NCI-H460 (cell line): ENCODE measurements at regions not wholly inside any gene's neighbourhood (a gene's known extent, or its start where the extent isn't known, plus 50 kb on each side); places are given as distances from the start of the nearest gene placed in this dataset.
"Not testable (repeated sequence)": the region's sequence is repeated elsewhere in the genome, so short reads cannot be mapped to it uniquely, and the experiment has no call there.

Source experiments
- DNase-seq: peaks from one replicate; pipeline ENCODE4 v3.0.0-alpha.2; 2016; ENCODE audit warnings: low read depth; ENCODE audit errors: extremely low read depth

- DNase-seq: not testable (repeated sequence)
These were observed 261.0 kb downstream of the ETV1 start for GRCh38 chr7:13728430-13728829.

GRCh38 chr7:13731643-13732042 lies 257.8 kb downstream of the ETV1 start:
- no peak for DNase-seq

- DNase-seq: no peak
These were observed 251.9 kb downstream of the ETV1 start for GRCh38 chr7:13737563-13737962.

GRCh38 chr7:13742126-13742525 lies 247.3 kb downstream of the ETV1 start:
- DNase-seq: no peak

GRCh38 chr7:13742811-13743210 lies 246.7 kb downstream of the ETV1 start:
- peak; percentile 71 for DNase-seq

GRCh38 chr7:13743226-13743625 lies 246.2 kb downstream of the ETV1 start:
- DNase-seq: peak; percentile 44

- no peak for DNase-seq
These were observed 243.9 kb downstream of the ETV1 start for GRCh38 chr7:13745530-13745929.

GRCh38 chr7:13748998-13749397 lies 240.5 kb downstream of the ETV1 start:
- no peak for DNase-seq

- DNase-seq: no peak
These were observed 239.8 kb downstream of the ETV1 start for GRCh38 chr7:13749636-13750035.

GRCh38 chr7:13751766-13752165 lies 237.7 kb downstream of the ETV1 start:
- DNase-seq: no peak

GRCh38 chr7:13757841-13758240 lies 231.6 kb downstream of the ETV1 start:
- DNase-seq: no peak

GRCh38 chr7:13765853-13766252 lies 223.6 kb downstream of the ETV1 start:
- not testable (repeated sequence) for DNase-seq

GRCh38 chr7:13770305-13770704 lies 219.2 kb downstream of the ETV1 start:
- DNase-seq: no peak

GRCh38 chr7:13774976-13775375 lies 214.5 kb downstream of the ETV1 start:
- no peak for DNase-seq

GRCh38 chr7:13777242-13777641 lies 212.2 kb downstream of the ETV1 start:
- DNase-seq: no peak

GRCh38 chr7:13778967-13779366 lies 210.5 kb downstream of the ETV1 start:
- DNase-seq: peak; percentile 13

- no peak for DNase-seq
These were observed 198.9 kb downstream of the ETV1 start for GRCh38 chr7:13790611-13791010.

GRCh38 chr7:13792208-13792607 lies 197.3 kb downstream of the ETV1 start:
- DNase-seq: no peak

- no peak for DNase-seq
These were observed 195.5 kb downstream of the ETV1 start for GRCh38 chr7:13793926-13794325.

GRCh38 chr7:13794581-13794980 lies 194.9 kb downstream of the ETV1 start:
- DNase-seq: no peak

GRCh38 chr7:13797545-13797944 lies 191.9 kb downstream of the ETV1 start:
- DNase-seq: no peak

- no peak for DNase-seq
These were observed 188.6 kb downstream of the ETV1 start for GRCh38 chr7:13800694-13801448.

GRCh38 chr7:13801669-13802068 lies 187.8 kb downstream of the ETV1 start:
- DNase-seq: no peak
